OCI-LY7 (cell line): ENCODE measurements at regions not wholly inside any gene's neighbourhood (a gene's known extent, or its start where the extent isn't known, plus 50 kb on each side); places are given as distances from the start of the nearest gene placed in this dataset.

ENCODE experiments used
- CTCF ChIP-seq: fragments of 200-600 bp; sonication (generic); conservative IDR thresholded peaks from 2 replicates; pipeline ENCODE4 v1.5.1; 2014; ENCODE audit warnings: mild to moderate bottlenecking, antibody characterized with exemption, low read length, moderate library complexity, mixed read lengths
- EZH2phosphoT487 ChIP-seq: fragments of 200-600 bp; sonication (generic); IDR thresholded peaks from 2 replicates; pipeline ENCODE4 v1.6.1; 2018; ENCODE audit warnings: low read depth, borderline replicate concordance, mild to moderate bottlenecking, mixed run types, antibody characterized with exemption, low read length, moderate library complexity, mixed read lengths

- TF ChIP-seq CTCF: no peak
- TF ChIP-seq EZH2phosphoT487: no peak
These were observed 1199.9 kb downstream of the GATA3 start for GRCh38 chr10:9254353-9254752.
